H9 (cell line): ENCODE measurements at regions not wholly inside any gene's neighbourhood (a gene's known extent, or its start where the extent isn't known, plus 50 kb on each side); places are given as distances from the start of the nearest gene placed in this dataset.

ENCODE experiments used
- DNase-seq: peaks from one replicate; pipeline ENCODE4 v3.0.0-alpha.2; 2017
- H2AFZ ChIP-seq: one replicate; pipeline ENCODE4 v1.6.1; 2013; ENCODE audit warnings: mild to moderate bottlenecking, low read length, control low read depth, moderate library complexity
- H2AK5ac ChIP-seq: 2 replicates; pipeline ENCODE4 v1.6.1; 2013; ENCODE audit warnings: low read length, control low read depth, mixed read lengths; ENCODE audit not compliant: insufficient read length
- H2BK120ac ChIP-seq: one replicate; pipeline ENCODE4 v1.6.1; 2013; ENCODE audit warnings: low read depth, mild to moderate bottlenecking, low read length, control low read depth, inconsistent platforms; ENCODE audit not compliant: poor library complexity, severe bottlenecking
- H2BK12ac ChIP-seq: 2 replicates; pipeline ENCODE4 v1.6.1; 2013; ENCODE audit warnings: low read length, control low read depth, mixed read lengths, low read depth; ENCODE audit not compliant: insufficient read length
- H2BK15ac ChIP-seq: 2 replicates; pipeline ENCODE4 v1.6.1; 2013; ENCODE audit warnings: low read depth, low read length, control low read depth
- H2BK20ac ChIP-seq: one replicate; pipeline ENCODE4 v1.6.1; 2013; ENCODE audit warnings: low read depth, mild to moderate bottlenecking, low read length, control low read depth, inconsistent platforms; ENCODE audit not compliant: poor library complexity, severe bottlenecking
- H2BK5ac ChIP-seq: 2 replicates; pipeline ENCODE4 v1.6.1; 2013; ENCODE audit warnings: low read length, control low read depth, mixed read lengths; ENCODE audit not compliant: insufficient read length
- H3K14ac ChIP-seq: 2 replicates; pipeline ENCODE4 v1.6.1; 2013; ENCODE audit warnings: low read length, control low read depth; ENCODE audit not compliant: insufficient read depth
- H3K18ac ChIP-seq: 2 replicates; pipeline ENCODE4 v1.6.1; 2013; ENCODE audit warnings: low read depth, mild to moderate bottlenecking, mixed read lengths, low read length, control low read depth; ENCODE audit not compliant: insufficient read length
- H3K23ac ChIP-seq: 2 replicates; pipeline ENCODE4 v1.6.1; 2013; ENCODE audit warnings: low read length, control low read depth, mixed read lengths, low read depth; ENCODE audit not compliant: insufficient read length
- H3K23me2 ChIP-seq: 2 replicates; pipeline ENCODE4 v1.6.1; 2013; ENCODE audit warnings: low read depth, mild to moderate bottlenecking, mixed read lengths, low read length, control low read depth; ENCODE audit not compliant: insufficient read length, poor library complexity, severe bottlenecking
- H3K27ac ChIP-seq: 2 replicates; pipeline ENCODE4 v1.5.1; 2013; ENCODE audit warnings: low read length, control low read depth, mixed read lengths, low read depth; ENCODE audit not compliant: insufficient read length
- H3K27me3 ChIP-seq: 2 replicates; pipeline ENCODE4 v1.6.1; 2013; ENCODE audit warnings: low read length, control low read depth, inconsistent platforms; ENCODE audit not compliant: insufficient read depth
- H3K4ac ChIP-seq: 2 replicates; pipeline ENCODE4 v1.6.1; 2013; ENCODE audit warnings: low read depth, mild to moderate bottlenecking, control low read depth, inconsistent platforms, low read length, moderate library complexity
- H3K4me1 ChIP-seq: 2 replicates; pipeline ENCODE4 v1.6.1; 2013; ENCODE audit warnings: low read length, control low read depth, inconsistent platforms; ENCODE audit not compliant: insufficient read depth
- H3K4me2 ChIP-seq: 2 replicates; pipeline ENCODE4 v1.6.1; 2013; ENCODE audit warnings: low read length, control low read depth, mixed read lengths; ENCODE audit not compliant: insufficient read length, insufficient read depth
- H3K56ac ChIP-seq: 2 replicates; pipeline ENCODE4 v1.6.1; 2013; ENCODE audit warnings: low read depth, mild to moderate bottlenecking, mixed read lengths, low read length, control low read depth; ENCODE audit not compliant: insufficient read length
- H3K79me1 ChIP-seq: 2 replicates; pipeline ENCODE4 v1.6.1; 2013; ENCODE audit warnings: low read depth, mild to moderate bottlenecking, moderate library complexity, low read length, control low read depth, inconsistent platforms; ENCODE audit not compliant: insufficient read depth, poor library complexity, severe bottlenecking
- H3K79me2 ChIP-seq: 2 replicates; pipeline ENCODE4 v1.6.1; 2013; ENCODE audit warnings: low read length, control low read depth, inconsistent platforms; ENCODE audit not compliant: insufficient read depth
- H3K9ac ChIP-seq: 2 replicates; pipeline ENCODE4 v1.6.1; 2013; ENCODE audit warnings: low read length, control low read depth, mixed read lengths; ENCODE audit not compliant: insufficient read length; ENCODE audit errors: extremely low read depth
- H3K9me3 ChIP-seq: one replicate; pipeline ENCODE4 v1.6.1; 2013; ENCODE audit warnings: low read depth, low read length, inconsistent platforms; ENCODE audit not compliant: control insufficient read depth
- H3T11ph ChIP-seq: one replicate; pipeline ENCODE4 v1.6.1; 2013; ENCODE audit warnings: mild to moderate bottlenecking, low read length, control low read depth, inconsistent platforms
- H4K20me1 ChIP-seq: one replicate; pipeline ENCODE4 v1.6.1; 2013; ENCODE audit not compliant: control insufficient read depth, insufficient read length, insufficient read depth
- H4K5ac ChIP-seq: 2 replicates; pipeline ENCODE4 v1.6.1; 2013; ENCODE audit warnings: low read depth, mild to moderate bottlenecking, mixed read lengths, low read length, control low read depth; ENCODE audit not compliant: insufficient read length
- H4K8ac ChIP-seq: replicated peaks from 2 replicates; pipeline ENCODE4 v1.6.1; 2013; ENCODE audit warnings: low read length, control low read depth, mixed read lengths, low read depth; ENCODE audit not compliant: insufficient read length
- H4K91ac ChIP-seq: 2 replicates; pipeline ENCODE4 v1.6.1; 2013; ENCODE audit warnings: low read depth, mild to moderate bottlenecking, moderate library complexity, mixed read lengths, low read length, control low read depth; ENCODE audit not compliant: insufficient read length
- H3K27ac Mint-ChIP-seq, 3 experiments: 2 replicates in 2 of 3; 3 replicates in 1 of 3; pipeline ENCODE4 v1.8.0; 2020 to 2021; ENCODE audit warnings: mixed read lengths in 3 of 3, mild to moderate bottlenecking in 1 of 3, moderate library complexity in 1 of 3
- H3K27me3 Mint-ChIP-seq: 2 replicates; pipeline ENCODE4 v1.8.0; 2021; ENCODE audit warnings: low read depth, mild to moderate bottlenecking, moderate library complexity, mixed read lengths
- H3K36me3 Mint-ChIP-seq, 3 experiments: 2 replicates in 2 of 3; 3 replicates in 1 of 3; pipeline ENCODE4 v1.8.0; 2020 to 2021; ENCODE audit warnings: low read depth in 3 of 3, mixed read lengths in 3 of 3; ENCODE audit not compliant: insufficient read depth in 1 of 3
- H3K4me1 Mint-ChIP-seq, 2 experiments: 2 replicates each; pipeline ENCODE4 v1.8.0; 2020; ENCODE audit warnings: mixed read lengths in 2 of 2
- H3K4me3 Mint-ChIP-seq, 2 experiments: 2 replicates in 1 of 2; 3 replicates in 1 of 2; pipeline ENCODE4 v1.8.0; 2020 to 2021; ENCODE audit warnings: mild to moderate bottlenecking in 2 of 2, mixed read lengths in 2 of 2, moderate library complexity in 1 of 2
- H3K9me3 Mint-ChIP-seq, 2 experiments: 2 replicates in 1 of 2; 3 replicates in 1 of 2; pipeline ENCODE4 v1.8.0; 2020; ENCODE audit warnings: mild to moderate bottlenecking in 2 of 2, mixed read lengths in 2 of 2, moderate library complexity in 1 of 2
- CTCF ChIP-seq: fragments of 200-600 bp; sonication (generic); conservative IDR thresholded peaks from 3 replicates; pipeline ENCODE4 v1.8.0; 2021; ENCODE audit warnings: antibody characterized with exemption, mild to moderate bottlenecking
- WGBS: extraction: QIAGEN DNeasy Blood & Tissue Kit; methylation state at CpG from one replicate; pipeline ENCODE4 v1.1.7; 2013; ENCODE audit warnings: missing lambda C conversion rate, low lambda C conversion rate, mixed read lengths; ENCODE audit not compliant: insufficient read length; ENCODE audit errors: extremely low coverage; 5-methylcytosine and 5-hydroxymethylcytosine counted together

- H3K14ac ChIP-seq, result no peak overlapping the region
- no peak overlapping the region for H3K18ac ChIP-seq
- no peak overlapping the region for H3K4ac ChIP-seq
- H3K79me2 ChIP-seq, result no peaks in the 10 kb centered on the region
- no peaks in the 10 kb centered on the region for H4K20me1 ChIP-seq
- no peak overlapping the region for H2AFZ ChIP-seq
- H3K27me3 Mint-ChIP-seq, result no peaks in the 10 kb centered on the region
- WGBS, result no CpG with 5 or more reads among the region's 2 CpGs
- no peak overlapping the region for H2BK15ac ChIP-seq
- no peak overlapping the region for H2BK120ac ChIP-seq
- no peak overlapping the region for H3K56ac ChIP-seq
- no peak overlapping the region for H4K5ac ChIP-seq
- no peaks in the 10 kb centered on the region for H3K23me2 ChIP-seq
- no peak overlapping the region for H3K9ac ChIP-seq
- TF ChIP-seq CTCF, result no peak
- no peak overlapping the region for H4K91ac ChIP-seq
- H3K36me3 Mint-ChIP-seq, result peaks cover 2 to 9% (median 2%) of the 10 kb centered on the region in 3 experiments; a peak in 6 of 7 replicates
- H3K79me1 ChIP-seq, result no peaks in the 10 kb centered on the region
- H2BK20ac ChIP-seq, result no peak overlapping the region
- no peak overlapping the region for H3K27ac Mint-ChIP-seq
- no peak overlapping the region for H3T11ph ChIP-seq
- H2BK5ac ChIP-seq, result no peak overlapping the region
- H3K9me3 Mint-ChIP-seq, result peaks cover 8 to 9% of the 10 kb centered on the region in 2 experiments
- H3K4me2 ChIP-seq, result no peak overlapping the region
- H3K4me3 Mint-ChIP-seq, result no peak overlapping the region
- no peak overlapping the region for H2AK5ac ChIP-seq
- no peak overlapping the region for H4K8ac ChIP-seq
- DNase-seq, result no peak
- no peak overlapping the region for H3K23ac ChIP-seq
- no peaks in the 10 kb centered on the region for H3K9me3 ChIP-seq
- no peaks in the 10 kb centered on the region for H3K4me1 ChIP-seq
- H3K27ac ChIP-seq, result no peak overlapping the region
- no peaks in the 10 kb centered on the region for H3K4me1 Mint-ChIP-seq
- no peaks in the 10 kb centered on the region for H3K27me3 ChIP-seq
- H2BK12ac ChIP-seq, result no peak overlapping the region
These were observed 174.2 kb downstream of the BTC start for GRCh38 chr4:74619931-74620702.
